ENCODE measurements at regions not wholly inside any gene's neighbourhood (a gene's known extent, or its start where the extent isn't known, plus 50 kb on each side); places are given as distances from the start of the nearest gene placed in this dataset.

DNA sequence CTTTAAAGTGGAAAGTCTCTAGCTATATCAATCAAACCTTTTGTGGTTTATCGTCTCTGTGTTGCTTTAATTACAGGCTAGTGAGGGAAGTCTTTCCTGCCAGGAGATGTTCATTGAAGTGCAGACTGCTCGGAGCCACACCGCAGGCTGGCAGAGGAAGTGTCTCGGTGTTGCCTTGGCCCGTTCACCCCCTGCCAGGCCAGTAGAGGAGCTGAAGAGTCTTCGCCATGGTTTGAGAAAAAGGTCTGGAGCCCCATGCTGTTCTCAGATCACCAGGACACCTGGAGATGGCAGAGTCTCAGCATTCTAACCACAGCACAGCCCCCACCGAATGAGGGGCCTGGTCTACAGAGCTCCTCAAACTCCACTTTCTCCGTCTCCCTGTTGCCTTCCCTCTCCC lies 275.9 kb upstream of the PLPP4 start:
- TF ChIP-seq, protein P1, sequence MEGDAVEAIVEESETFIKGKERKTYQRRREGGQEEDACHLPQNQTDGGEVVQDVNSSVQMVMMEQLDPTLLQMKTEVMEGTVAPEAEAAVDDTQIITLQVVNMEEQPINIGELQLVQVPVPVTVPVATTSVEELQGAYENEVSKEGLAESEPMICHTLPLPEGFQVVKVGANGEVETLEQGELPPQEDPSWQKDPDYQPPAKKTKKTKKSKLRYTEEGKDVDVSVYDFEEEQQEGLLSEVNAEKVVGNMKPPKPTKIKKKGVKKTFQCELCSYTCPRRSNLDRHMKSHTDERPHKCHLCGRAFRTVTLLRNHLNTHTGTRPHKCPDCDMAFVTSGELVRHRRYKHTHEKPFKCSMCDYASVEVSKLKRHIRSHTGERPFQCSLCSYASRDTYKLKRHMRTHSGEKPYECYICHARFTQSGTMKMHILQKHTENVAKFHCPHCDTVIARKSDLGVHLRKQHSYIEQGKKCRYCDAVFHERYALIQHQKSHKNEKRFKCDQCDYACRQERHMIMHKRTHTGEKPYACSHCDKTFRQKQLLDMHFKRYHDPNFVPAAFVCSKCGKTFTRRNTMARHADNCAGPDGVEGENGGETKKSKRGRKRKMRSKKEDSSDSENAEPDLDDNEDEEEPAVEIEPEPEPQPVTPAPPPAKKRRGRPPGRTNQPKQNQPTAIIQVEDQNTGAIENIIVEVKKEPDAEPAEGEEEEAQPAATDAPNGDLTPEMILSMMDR (IDR thresholded peaks at IDR 0.05): no peak
- TF ChIP-seq POLR2A (IDR thresholded peaks at IDR 0.05): no peak

Measured in right lobe of liver (tissue), 4 donors.